Ovary (tissue), 7 donors: ENCODE measurements at regions not wholly inside any gene's neighbourhood (a gene's known extent, or its start where the extent isn't known, plus 50 kb on each side); places are given as distances from the start of the nearest gene placed in this dataset.
"Not testable (repeated sequence)": the region's sequence is repeated elsewhere in the genome, so short reads cannot be mapped to it uniquely, and the experiment has no call there.

Experiments
- DNase-seq, 5 donors: peaks; one replicate each; pipeline ENCODE4 v3.0.0-alpha.2; 2019 to 2020
- H3K27ac ChIP-seq, 2 donors: fragments of 200-600 bp; one replicate each; pipeline versions ENCODE4 v1.5.1 to v1.8.0; 2019 to 2022
- H3K27me3 ChIP-seq: fragments of 200-600 bp; one replicate; pipeline ENCODE4 v1.8.0; 2022
- H3K36me3 ChIP-seq: fragments of 200-600 bp; sonication (generic); one replicate; pipeline ENCODE4 v1.5.1; 2019
- H3K4me1 ChIP-seq: one replicate; pipeline ENCODE4 v1.8.1; 2013; ENCODE audit warnings: mild to moderate bottlenecking, moderate library complexity; ENCODE audit not compliant: insufficient read depth
- H3K4me3 ChIP-seq: fragments of 200-600 bp; sonication (generic); one replicate; pipeline ENCODE4 v1.5.1; 2017
- H3K9me3 ChIP-seq, 2 donors: fragments of 200-600 bp in 1 of 2; sonication (generic) in 1 of 2; one replicate each; pipeline versions ENCODE4 v1.5.1 to v1.8.1; 2013 to 2019; ENCODE audit warnings: mild to moderate bottlenecking in 1 of 2, moderate library complexity in 1 of 2
- CTCF ChIP-seq, 3 donors: fragments of 450-650 bp in 2 of 3; fragments of 200-600 bp in 1 of 3; IDR thresholded peaks; one replicate each; pipeline versions ENCODE4 v1.5.1 to v1.8.0; 2016 to 2022; ENCODE audit warnings: antibody characterized with exemption in 3 of 3, mild to moderate bottlenecking in 1 of 3
- EP300 ChIP-seq: sonication (generic); formaldehyde crosslinking; IDR thresholded peaks from one replicate; pipeline ENCODE4 v1.6.1; 2017; ENCODE audit warnings: antibody characterized with exemption
- POLR2A ChIP-seq: fragments of 450-650 bp; IDR thresholded peaks from one replicate; pipeline ENCODE4 v1.6.1; 2017; ENCODE audit warnings: antibody characterized with exemption, mild to moderate bottlenecking, moderate library complexity
- WGBS, 3 donors: extraction: QIAGEN DNeasy Blood & Tissue Kit in 1 of 3; methylation state at CpG; one replicate each; pipeline versions ENCODE4 v1.1.5 to v1.1.7; 2013 to 2017; 5-methylcytosine and 5-hydroxymethylcytosine counted together
- intact Hi-C, 4 donors: fragments of 100-400 bp; cut with DNase I; formaldehyde crosslinking; loops; one replicate each; pipeline versions ENCODE4 v1.11.0 to v1.15.1; 2022 to 2023
- donor health status: DM: no; HTN: no; CAD: no; lungs with moderate emphysema.
- donor health status: DM: no; HTN: no; CAD: no.
- donor health status: Bipolar disorder and iron deficiency.
- donor health status: DM: no; HTN: no; CAD: no.
- donor health status: DM: yes; HTN: yes; CAD: no.

GRCh38 chr2:13669607-13670006 lies 952.9 kb downstream of the TRIB2 start:
- Histone ChIP-seq H3K4me3 (no peak overlapping the region), H3K27ac (no peak overlapping the region), H3K27me3 (no peaks in the 10 kb centered on the region), H3K9me3 (no peaks in the 10 kb centered on the region), H3K36me3 (no peaks in the 10 kb centered on the region), H3K4me1 (no peaks in the 10 kb centered on the region)
- intact Hi-C loops: no loop called here
- no peak for TF ChIP-seq POLR2A
- WGBS, 3 donors: 56 to 58% (median 57%) methylated on average over 3 of the region's 3 CpGs
- no peak for DNase-seq

- DNase-seq, intact Hi-C loops, H3K27ac ChIP-seq, H3K4me3 ChIP-seq, H3K27me3 ChIP-seq, H3K9me3 ChIP-seq, H3K4me1 ChIP-seq, H3K36me3 ChIP-seq: not testable (repeated sequence)
These were observed 957.1 kb downstream of the TRIB2 start for GRCh38 chr2:13673821-13674220.

- TF ChIP-seq POLR2A (no peak), CTCF (IDR thresholded peaks at IDR 0.05) (no peak), EP300 (no peak)
- DNase-seq: no peak
- Histone ChIP-seq H3K9me3 (no peaks in the 10 kb centered on the region), H3K27ac (no peak overlapping the region), H3K36me3 (no peaks in the 10 kb centered on the region), H3K27me3 (no peaks in the 10 kb centered on the region), H3K4me3 (no peak overlapping the region), H3K4me1 (no peaks in the 10 kb centered on the region)
- WGBS, 3 donors: 43 to 62% (median 53%) methylated on average over 2 of the region's 2 CpGs
- intact Hi-C loops: no loop called here
These were observed 956.2 kb upstream of the LRATD1 start for GRCh38 chr2:13676269-13676668.

- no peak for DNase-seq
- no peak for TF ChIP-seq POLR2A
- TF ChIP-seq EP300: no peak
- no peak for TF ChIP-seq CTCF (IDR thresholded peaks at IDR 0.05)
- Histone ChIP-seq H3K36me3 (no peaks in the 10 kb centered on the region), H3K9me3 (no peaks in the 10 kb centered on the region), H3K4me3 (no peak overlapping the region), H3K27ac (no peak overlapping the region), H3K27me3 (no peaks in the 10 kb centered on the region), H3K4me1 (no peaks in the 10 kb centered on the region)
- intact Hi-C loops: no loop called here
These were observed 950.6 kb upstream of the LRATD1 start for GRCh38 chr2:13681936-13682335.

GRCh38 chr2:13682540-13683272 lies 949.8 kb upstream of the LRATD1 start:
- intact Hi-C loops: no loop called here
- Histone ChIP-seq H3K4me3 (no peak overlapping the region), H3K4me1 (no peaks in the 10 kb centered on the region), H3K27ac (no peak overlapping the region), H3K9me3 (no peaks in the 10 kb centered on the region), H3K27me3 (no peaks in the 10 kb centered on the region), H3K36me3 (no peaks in the 10 kb centered on the region)
- 60 to 67% (median 65%) methylated on average over 4 of the region's 4 CpGs for WGBS, 3 donors
- no peak for TF ChIP-seq POLR2A
- TF ChIP-seq CTCF (IDR thresholded peaks at IDR 0.05): no peak
- no peak for TF ChIP-seq EP300
- DNase-seq: no peak
